GM23338 (cell line): ENCODE measurements at regions not wholly inside any gene's neighbourhood (a gene's known extent, or its start where the extent isn't known, plus 50 kb on each side); places are given as distances from the start of the nearest gene placed in this dataset.

Source experiments
- ETS1 ChIP-seq: IDR thresholded peaks from 2 replicates; pipeline ENCODE4 v1.6.1; 2016; ENCODE audit warnings: antibody characterized with exemption
- JUNB ChIP-seq: IDR thresholded peaks from one replicate; pipeline ENCODE4 v1.6.1; 2016; ENCODE audit warnings: antibody characterized with exemption; ENCODE audit not compliant: unreplicated experiment
- REST ChIP-seq: IDR thresholded peaks from one replicate; pipeline ENCODE4 v1.6.1; 2018; ENCODE audit warnings: antibody characterized with exemption; ENCODE audit not compliant: unreplicated experiment
- ZNF331 ChIP-seq: fragments of 250-450 bp; sonication (Bioruptor Pico); IDR thresholded peaks from 2 replicates; pipeline ENCODE4 v1.5.0; 2020; ENCODE audit warnings: low read depth, mild to moderate bottlenecking, moderate library complexity
- ZNF462 ChIP-seq: fragments of 250-450 bp; sonication (Bioruptor Pico); IDR thresholded peaks from 2 replicates; pipeline ENCODE4 v1.5.0; 2020; ENCODE audit warnings: mild to moderate bottlenecking, moderate library complexity

- TF ChIP-seq ZNF462 (CRISPR knock-in tag) (no peak), ETS1 (no peak), REST (no peak), JUNB (no peak), ZNF331 (CRISPR knock-in tag) (no peak)
Observed at GRCh38 chr4:37138789-37139188, 105.8 kb upstream of the NWD2 start (continued).
